ENCODE measurements at regions not wholly inside any gene's neighbourhood (a gene's known extent, or its start where the extent isn't known, plus 50 kb on each side); places are given as distances from the start of the nearest gene placed in this dataset.

GRCh38 chr11:116294630-116295029, 478.2 kb downstream of the BUD13 start:
- no peak overlapping the region for H3K4me3 ChIP-seq (ENCODE audit: low read length)
- no peak for TF ChIP-seq CTCF (IDR thresholded peaks at IDR 0.05)
- H3K36me3 Mint-ChIP-seq, result no peaks in the 10 kb centered on the region
- H3K27me3 Mint-ChIP-seq (ENCODE audit: low read depth in 2 of 2), result peaks cover 0 to 3% of the 10 kb centered on the region in 2 donors
- no peak overlapping the region for H3K4me3 Mint-ChIP-seq
- 80% methylated on average over 1 of the region's 1 CpG for WGBS (ENCODE audit: insufficient coverage)
- H3K9me3 ChIP-seq (ENCODE audit: control insufficient read depth, insufficient read depth, low read length), result no peaks in the 10 kb centered on the region
- no peak overlapping the region for H3K27ac Mint-ChIP-seq
- no peaks in the 10 kb centered on the region for H3K4me1 ChIP-seq (ENCODE audit: control insufficient read depth, insufficient read depth, low read length)
- H3K36me3 ChIP-seq (ENCODE audit: control insufficient read depth, insufficient read depth, low read length), result no peaks in the 10 kb centered on the region
- intact Hi-C loops (cut with micrococcal nuclease), result no loop called here
- no peaks in the 10 kb centered on the region for H3K4me1 Mint-ChIP-seq
- no peak overlapping the region for H3K27ac ChIP-seq (ENCODE audit: low read length)
- ATAC-seq (no peak), DNase-seq (no peak)
- no peaks in the 10 kb centered on the region for H3K27me3 ChIP-seq (ENCODE audit: control insufficient read depth, insufficient read depth, low read length)
- peaks cover 0 to 2% of the 10 kb centered on the region in 2 donors for H3K9me3 Mint-ChIP-seq

- no peaks in the 10 kb centered on the region for H3K4me1 Mint-ChIP-seq
- Histone ChIP-seq H3K4me3 (ENCODE audit: low read length) (no peak overlapping the region), H3K27ac (ENCODE audit: low read length) (no peak overlapping the region), H3K4me1 (ENCODE audit: control insufficient read depth, insufficient read depth, low read length) (no peaks in the 10 kb centered on the region), H3K27me3 (ENCODE audit: control insufficient read depth, insufficient read depth, low read length) (no peaks in the 10 kb centered on the region), H3K36me3 (ENCODE audit: control insufficient read depth, insufficient read depth, low read length) (no peaks in the 10 kb centered on the region), H3K9me3 (ENCODE audit: control insufficient read depth, insufficient read depth, low read length) (no peaks in the 10 kb centered on the region)
- H3K27ac Mint-ChIP-seq, result no peak overlapping the region
- 59% methylated on average over 1 of the region's 1 CpG for WGBS (ENCODE audit: insufficient coverage)
- no peak for DNase-seq
- no peaks in the 10 kb centered on the region for H3K36me3 Mint-ChIP-seq
- ATAC-seq, result no peak
- H3K27me3 Mint-ChIP-seq (ENCODE audit: low read depth in 2 of 2), result peaks cover 5 to 18% of the 10 kb centered on the region in 2 donors
- TF ChIP-seq CTCF (IDR thresholded peaks at IDR 0.05), result no peak
- intact Hi-C loops (cut with micrococcal nuclease), result no loop called here
- peaks cover 0 to 4% of the 10 kb centered on the region in 2 donors for H3K9me3 Mint-ChIP-seq
- no peak overlapping the region for H3K4me3 Mint-ChIP-seq
These were observed 484.9 kb downstream of the BUD13 start for GRCh38 chr11:116287866-116288265.

- intact Hi-C loops (cut with micrococcal nuclease), result no loop called here
- DNase-seq (no peak), ATAC-seq (no peak)
- Histone ChIP-seq H3K27ac (ENCODE audit: low read length) (no peak overlapping the region), H3K4me3 (ENCODE audit: low read length) (no peak overlapping the region), H3K4me1 (ENCODE audit: control insufficient read depth, insufficient read depth, low read length) (no peaks in the 10 kb centered on the region), H3K9me3 (ENCODE audit: control insufficient read depth, insufficient read depth, low read length) (no peaks in the 10 kb centered on the region), H3K36me3 (ENCODE audit: control insufficient read depth, insufficient read depth, low read length) (no peaks in the 10 kb centered on the region), H3K27me3 (ENCODE audit: control insufficient read depth, insufficient read depth, low read length) (no peaks in the 10 kb centered on the region)
- Mint-ChIP-seq H3K36me3 (no peaks in the 10 kb centered on the region), H3K27ac (no peak overlapping the region), H3K4me3 (no peak overlapping the region), H3K9me3 (peaks cover 0 to 2% of the 10 kb centered on the region in 2 donors), H3K27me3 (ENCODE audit: low read depth in 2 of 2) (peaks cover 5 to 18% of the 10 kb centered on the region in 2 donors), H3K4me1 (no peaks in the 10 kb centered on the region)
- 74% methylated on average over 3 of the region's 3 CpGs for WGBS (ENCODE audit: insufficient coverage)
- no peak for TF ChIP-seq CTCF (IDR thresholded peaks at IDR 0.05)
These were observed 487.8 kb downstream of the BUD13 start for GRCh38 chr11:116285026-116285425.

DNA sequence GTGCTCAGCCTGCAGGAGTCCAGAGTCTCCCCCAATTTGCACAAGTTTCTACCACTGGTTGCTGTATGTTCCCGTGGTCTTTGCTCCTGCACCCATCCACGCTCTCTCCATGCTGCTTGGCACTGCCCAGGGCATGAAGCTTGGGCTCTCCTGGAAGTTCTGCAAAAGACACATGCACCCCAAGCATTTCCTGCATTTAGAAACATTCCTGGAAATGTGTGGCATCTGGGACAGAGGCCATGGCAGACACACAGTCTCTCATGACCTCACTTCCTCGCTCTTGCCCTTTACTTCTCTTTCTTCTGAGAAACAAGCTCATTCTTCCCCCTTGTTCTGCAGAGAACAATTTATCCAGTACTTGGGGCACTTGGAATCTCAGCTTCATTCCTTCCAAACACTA, 489.5 kb downstream of the BUD13 start:
- Histone ChIP-seq H3K27me3 (ENCODE audit: control insufficient read depth, insufficient read depth, low read length) (no peaks in the 10 kb centered on the region), H3K4me1 (ENCODE audit: control insufficient read depth, insufficient read depth, low read length) (no peaks in the 10 kb centered on the region), H3K27ac (ENCODE audit: low read length) (no peak overlapping the region), H3K9me3 (ENCODE audit: control insufficient read depth, insufficient read depth, low read length) (no peaks in the 10 kb centered on the region), H3K36me3 (ENCODE audit: control insufficient read depth, insufficient read depth, low read length) (no peaks in the 10 kb centered on the region), H3K4me3 (ENCODE audit: low read length) (no peak overlapping the region)
- H3K36me3 Mint-ChIP-seq, result no peaks in the 10 kb centered on the region
- WGBS (ENCODE audit: insufficient coverage), result 68% methylated on average over 3 of the region's 3 CpGs
- no peak for DNase-seq
- H3K9me3 Mint-ChIP-seq, result no peaks in the 10 kb centered on the region
- H3K27me3 Mint-ChIP-seq (ENCODE audit: low read depth in 2 of 2), result peaks cover 3 to 11% of the 10 kb centered on the region in 2 donors
- H3K4me3 Mint-ChIP-seq, result no peak overlapping the region
- H3K27ac Mint-ChIP-seq, result no peak overlapping the region
- intact Hi-C loops (cut with micrococcal nuclease), result no loop called here
- no peak for TF ChIP-seq CTCF (IDR thresholded peaks at IDR 0.05)
- no peak for ATAC-seq
- no peaks in the 10 kb centered on the region for H3K4me1 Mint-ChIP-seq
